Endothelial cell (in vitro differentiated cells): ENCODE measurements at regions not wholly inside any gene's neighbourhood (a gene's known extent, or its start where the extent isn't known, plus 50 kb on each side); places are given as distances from the start of the nearest gene placed in this dataset.

Experiments
- DNase-seq: peaks from one replicate; pipeline ENCODE4 v3.0.0; 2021; ENCODE audit warnings: low spot score
- H3K27ac Mint-ChIP-seq: one replicate; pipeline ENCODE4 v1.8.0; 2021; ENCODE audit warnings: mixed read lengths, inconsistent platforms; ENCODE audit not compliant: unreplicated experiment
- H3K27me3 Mint-ChIP-seq: one replicate; pipeline ENCODE4 v1.8.0; 2021; ENCODE audit warnings: mild to moderate bottlenecking, moderate library complexity, mixed read lengths, inconsistent platforms; ENCODE audit not compliant: unreplicated experiment
- H3K36me3 Mint-ChIP-seq: one replicate; pipeline ENCODE4 v1.8.0; 2021; ENCODE audit warnings: mild to moderate bottlenecking, low read depth, mixed read lengths, inconsistent platforms; ENCODE audit not compliant: unreplicated experiment
- H3K4me1 Mint-ChIP-seq: one replicate; pipeline ENCODE4 v1.8.0; 2021; ENCODE audit warnings: mild to moderate bottlenecking, mixed read lengths, inconsistent platforms; ENCODE audit not compliant: unreplicated experiment
- H3K4me3 Mint-ChIP-seq: one replicate; pipeline ENCODE4 v1.8.0; 2021; ENCODE audit warnings: mild to moderate bottlenecking, mixed read lengths, inconsistent platforms; ENCODE audit not compliant: unreplicated experiment
- H3K9me3 Mint-ChIP-seq: one replicate; pipeline ENCODE4 v1.8.0; 2021; ENCODE audit warnings: mixed read lengths, inconsistent platforms; ENCODE audit not compliant: unreplicated experiment
- TF ChIP-seq, protein P1 (sequence below): fragments of 200-600 bp; sonication (generic); IDR thresholded peaks from one replicate; pipeline ENCODE4 v1.5.0; 2021; ENCODE audit warnings: antibody characterized with exemption; ENCODE audit not compliant: unreplicated experiment

DNA sequence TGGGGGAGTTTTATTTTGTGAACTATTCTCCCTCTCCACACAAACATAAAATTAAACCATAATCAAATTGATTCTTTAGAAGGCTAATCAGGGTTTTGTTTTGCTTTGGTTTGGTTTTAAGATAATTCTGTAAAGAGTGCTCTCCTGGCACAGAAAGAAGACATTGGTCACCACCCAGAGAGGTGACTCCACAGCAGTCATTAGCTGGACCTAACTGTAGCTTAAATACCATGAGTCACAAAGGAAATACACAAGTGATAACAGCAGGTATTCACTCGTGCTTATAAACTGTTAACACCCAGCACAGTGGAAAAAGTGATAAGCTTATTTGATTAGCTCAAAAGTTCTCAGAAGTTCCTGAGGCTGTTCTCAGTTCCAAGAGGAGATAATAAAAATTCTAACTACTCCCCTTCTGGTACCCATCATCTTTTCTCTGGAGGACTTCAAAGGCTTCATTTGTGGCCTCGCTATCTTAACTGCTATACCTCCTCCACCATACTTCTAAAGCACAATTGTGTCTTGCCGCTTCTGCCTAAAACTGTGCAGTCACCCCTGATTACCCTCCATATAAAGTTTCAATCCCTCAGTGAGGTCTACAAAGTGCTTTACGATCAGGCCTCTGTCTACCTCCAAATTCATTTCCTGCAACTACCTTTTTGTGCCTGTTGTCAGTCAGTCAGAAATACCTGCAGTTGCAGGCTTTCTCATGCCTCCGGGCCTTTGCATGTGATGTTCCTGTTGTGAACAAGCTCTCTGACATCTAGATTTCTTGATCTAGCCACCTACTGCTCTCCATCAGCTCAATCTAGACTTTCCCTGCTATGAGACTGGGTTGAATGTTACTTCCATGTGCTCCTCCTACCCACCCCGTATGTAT, 201.1 kb downstream of the SAMD5 start:
- no peaks in the 10 kb centered on the region for H3K9me3 Mint-ChIP-seq

DNA sequence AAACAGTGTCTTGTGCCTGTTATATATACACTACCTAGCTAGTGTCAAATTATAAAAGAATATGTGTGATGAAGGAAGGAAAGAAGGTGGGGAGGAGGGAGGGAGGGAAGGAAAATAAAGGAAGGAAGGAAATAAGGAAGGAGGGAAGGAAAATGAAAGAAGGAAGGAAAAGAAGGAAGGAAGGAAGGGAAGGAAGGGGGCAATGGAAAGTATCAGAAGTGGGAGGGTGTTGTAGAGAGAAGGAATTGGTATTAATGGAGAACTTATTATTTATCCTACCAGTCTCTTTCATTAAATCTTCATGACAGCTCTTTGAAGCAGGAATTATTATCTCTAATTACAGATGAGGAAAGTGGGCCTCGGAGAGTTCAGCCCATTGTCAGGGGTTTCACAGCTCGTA, 202.4 kb downstream of the SAMD5 start:
- H3K9me3 Mint-ChIP-seq, result no peaks in the 10 kb centered on the region
- H3K4me3 Mint-ChIP-seq, result no peak overlapping the region
- H3K27me3 Mint-ChIP-seq, result no peaks in the 10 kb centered on the region

More for the DNA sequence above, 201.1 kb downstream of the SAMD5 start:
- Mint-ChIP-seq H3K4me1 (peaks cover 9% of the 10 kb centered on the region), H3K4me3 (no peak overlapping the region), H3K27ac (no peak overlapping the region), H3K36me3 (no peaks in the 10 kb centered on the region), H3K27me3 (no peaks in the 10 kb centered on the region)
- DNase-seq, result no peak
- TF ChIP-seq, protein P1, sequence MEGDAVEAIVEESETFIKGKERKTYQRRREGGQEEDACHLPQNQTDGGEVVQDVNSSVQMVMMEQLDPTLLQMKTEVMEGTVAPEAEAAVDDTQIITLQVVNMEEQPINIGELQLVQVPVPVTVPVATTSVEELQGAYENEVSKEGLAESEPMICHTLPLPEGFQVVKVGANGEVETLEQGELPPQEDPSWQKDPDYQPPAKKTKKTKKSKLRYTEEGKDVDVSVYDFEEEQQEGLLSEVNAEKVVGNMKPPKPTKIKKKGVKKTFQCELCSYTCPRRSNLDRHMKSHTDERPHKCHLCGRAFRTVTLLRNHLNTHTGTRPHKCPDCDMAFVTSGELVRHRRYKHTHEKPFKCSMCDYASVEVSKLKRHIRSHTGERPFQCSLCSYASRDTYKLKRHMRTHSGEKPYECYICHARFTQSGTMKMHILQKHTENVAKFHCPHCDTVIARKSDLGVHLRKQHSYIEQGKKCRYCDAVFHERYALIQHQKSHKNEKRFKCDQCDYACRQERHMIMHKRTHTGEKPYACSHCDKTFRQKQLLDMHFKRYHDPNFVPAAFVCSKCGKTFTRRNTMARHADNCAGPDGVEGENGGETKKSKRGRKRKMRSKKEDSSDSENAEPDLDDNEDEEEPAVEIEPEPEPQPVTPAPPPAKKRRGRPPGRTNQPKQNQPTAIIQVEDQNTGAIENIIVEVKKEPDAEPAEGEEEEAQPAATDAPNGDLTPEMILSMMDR, result no peak

DNA sequence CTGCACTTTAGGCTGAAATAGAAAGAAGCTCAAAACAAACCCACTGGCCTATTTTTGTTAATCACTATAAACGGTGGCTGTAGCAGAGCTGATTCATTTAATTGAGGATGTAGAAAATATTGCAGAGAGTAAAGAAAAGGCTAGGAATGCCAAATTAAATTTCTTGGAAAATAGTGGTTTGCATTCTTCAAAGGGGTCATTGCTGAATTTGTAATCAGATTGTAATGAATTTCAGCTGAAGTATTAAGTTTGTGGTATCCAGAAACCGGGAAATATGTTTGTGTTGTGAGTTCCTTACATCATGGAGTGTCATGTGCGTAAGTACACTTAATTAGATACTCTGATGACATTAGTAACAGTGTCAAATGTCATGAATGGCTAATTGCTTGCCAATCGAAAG, 203.0 kb downstream of the SAMD5 start:
- Mint-ChIP-seq H3K36me3 (no peaks in the 10 kb centered on the region), H3K9me3 (no peaks in the 10 kb centered on the region), H3K4me1 (peaks cover 8% of the 10 kb centered on the region), H3K27me3 (no peaks in the 10 kb centered on the region), H3K4me3 (no peak overlapping the region), H3K27ac (no peak overlapping the region)
- TF ChIP-seq, protein P1, result no peak
- no peak for DNase-seq

More for the DNA sequence above, 202.4 kb downstream of the SAMD5 start:
- Mint-ChIP-seq H3K36me3 (no peaks in the 10 kb centered on the region), H3K27ac (no peak overlapping the region), H3K4me1 (peaks cover 8% of the 10 kb centered on the region)
- no peak for DNase-seq
- TF ChIP-seq, protein P1, result no peak

GRCh38 chr6:147712841-147713240, 204.4 kb downstream of the SAMD5 start:
- peaks cover 2% of the 10 kb centered on the region for H3K4me1 Mint-ChIP-seq
- H3K9me3 Mint-ChIP-seq, result no peaks in the 10 kb centered on the region
- H3K36me3 Mint-ChIP-seq, result no peaks in the 10 kb centered on the region
- no peak for DNase-seq
- H3K27me3 Mint-ChIP-seq, result no peaks in the 10 kb centered on the region
- TF ChIP-seq, protein P1, result no peak
- no peak overlapping the region for H3K27ac Mint-ChIP-seq
- H3K4me3 Mint-ChIP-seq, result no peak overlapping the region

DNA sequence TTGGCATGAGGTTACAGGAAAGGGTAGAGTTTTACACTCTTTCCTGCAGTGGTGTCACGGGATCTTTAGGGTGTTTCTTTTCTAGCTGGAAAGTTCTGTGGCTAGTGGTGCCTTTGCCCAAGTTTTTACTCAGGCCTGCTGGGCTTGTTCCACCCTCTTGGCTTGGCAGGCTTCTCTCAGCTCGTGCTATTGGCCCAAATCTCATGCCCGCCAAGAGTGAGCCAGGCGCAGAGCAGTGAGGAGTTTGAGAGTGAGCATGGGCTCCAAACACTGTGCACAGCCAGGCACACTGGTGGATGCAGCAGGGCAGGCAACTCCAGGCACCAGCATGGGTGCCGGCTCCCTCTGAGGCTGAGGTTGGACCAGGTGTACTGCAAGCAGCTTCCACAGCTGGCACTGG, 206.5 kb downstream of the SAMD5 start:
- no peak overlapping the region for H3K4me3 Mint-ChIP-seq
- no peaks in the 10 kb centered on the region for H3K36me3 Mint-ChIP-seq
- DNase-seq, result no peak
- H3K27ac Mint-ChIP-seq, result no peak overlapping the region
- no peaks in the 10 kb centered on the region for H3K27me3 Mint-ChIP-seq
- H3K4me1 Mint-ChIP-seq, result no peaks in the 10 kb centered on the region
- TF ChIP-seq, protein P1, result no peak
- H3K9me3 Mint-ChIP-seq, result no peaks in the 10 kb centered on the region
